SK-N-SH (cell line): ENCODE measurements at regions not wholly inside any gene's neighbourhood (a gene's known extent, or its start where the extent isn't known, plus 50 kb on each side); places are given as distances from the start of the nearest gene placed in this dataset.

Experiments used
- CTCF ChIA-PET: fragments of 300-600, 350-600 bp; formaldehyde crosslinking; extraction: SDS; loops from one replicate; lab custom pipeline; 2021; lab: Yijun Ruan, JAX
- POLR2A ChIA-PET: fragments of 350-600 bp; sonication (Branson Sonifier 250); formaldehyde crosslinking; extraction: SDS; loops from one replicate; lab custom pipeline; 2020; ENCODE audit warnings: antibody characterized with exemption, inconsistent platforms; lab: Yijun Ruan, JAX
- DNase-seq: peaks from one replicate; pipeline ENCODE4 v3.0.0; 2012
- H2AFZ ChIP-seq: fragments of 200-600 bp; sonication (generic); 2 replicates; pipeline ENCODE4 v1.8.1; 2016; ENCODE audit warnings: antibody characterized with exemption, mild to moderate bottlenecking, low read depth
- H3F3A ChIP-seq: fragments of 200-600 bp; sonication (generic); replicated peaks from 2 replicates; pipeline ENCODE3; 2016; ENCODE audit warnings: antibody characterized with exemption, mild to moderate bottlenecking; ENCODE audit not compliant: insufficient read depth
- H3K27ac ChIP-seq, 2 experiments: fragments of 200-500 bp in 1 of 2; fragments of 200-600 bp in 1 of 2; sonication (Bioruptor generic) in 1 of 2; sonication (generic), shearing (Covaris generic) in 1 of 2; 2 replicates each; pipeline versions ENCODE4 v1.5.1 to v1.6.1; 2014 to 2016; ENCODE audit warnings: low read depth in 2 of 2, inconsistent platforms in 1 of 2, low read length in 1 of 2, mild to moderate bottlenecking in 1 of 2, mixed read lengths in 1 of 2
- H3K27me3 ChIP-seq: fragments of 200-600 bp; sonication (generic), shearing (Covaris generic); 2 replicates; pipeline ENCODE4 v1.6.1; 2016; ENCODE audit warnings: mixed run types; ENCODE audit not compliant: insufficient read depth
- H3K36me3 ChIP-seq, 2 experiments: fragments of 200-500 bp in 1 of 2; fragments of 200-600 bp in 1 of 2; sonication (Bioruptor generic) in 1 of 2; sonication (generic) in 1 of 2; replicated peaks in 1 of 2; 2 replicates each; pipeline versions ENCODE3 to v1.5.1; 2014 to 2016; ENCODE audit warnings: low read length in 1 of 2, mild to moderate bottlenecking in 1 of 2; ENCODE audit not compliant: insufficient read depth in 2 of 2, control insufficient read depth in 1 of 2
- H3K4me1 ChIP-seq, 2 experiments: fragments of 200-500 bp in 1 of 2; fragments of 200-600 bp in 1 of 2; sonication (Bioruptor generic) in 1 of 2; sonication (generic), shearing (Covaris generic) in 1 of 2; 2 replicates each; pipeline versions ENCODE4 v1.5.1 to v1.6.1; 2014 to 2016; ENCODE audit warnings: low read depth in 1 of 2, low read length in 1 of 2, mixed run types in 1 of 2; ENCODE audit not compliant: insufficient read depth in 2 of 2, control insufficient read depth in 1 of 2
- H3K4me2 ChIP-seq: fragments of 200-600 bp; sonication (generic), shearing (Covaris generic); 2 replicates; pipeline ENCODE4 v1.6.1; 2017; ENCODE audit warnings: mixed run types
- H3K4me3 ChIP-seq, 2 experiments: fragments of 200-500 bp in 1 of 2; fragments of 200-600 bp in 1 of 2; sonication (Bioruptor generic) in 1 of 2; sonication (generic), shearing (Covaris generic) in 1 of 2; 2 replicates each; pipeline versions ENCODE4 v1.5.1 to v1.8.1; 2014 to 2016; ENCODE audit warnings: low read depth in 2 of 2, inconsistent platforms in 1 of 2, low read length in 1 of 2, mild to moderate bottlenecking in 1 of 2, mixed read lengths in 1 of 2, moderate library complexity in 1 of 2
- H3K79me2 ChIP-seq: fragments of 200-600 bp; sonication (generic); 2 replicates; pipeline ENCODE4 v1.8.1; 2017; ENCODE audit warnings: mild to moderate bottlenecking; ENCODE audit not compliant: insufficient read depth
- H3K9ac ChIP-seq: fragments of 200-600 bp; sonication (generic); 2 replicates; pipeline ENCODE4 v1.6.1; 2017; ENCODE audit warnings: mixed run types
- H3K9me2 ChIP-seq: fragments of 200-600 bp; sonication (generic); 2 replicates; pipeline ENCODE4 v1.6.1; 2017; ENCODE audit warnings: mixed run types
- H3K9me3 ChIP-seq: fragments of 200-600 bp; sonication (generic); 2 replicates; pipeline ENCODE4 v1.6.1; 2017; ENCODE audit warnings: mixed run types, mild to moderate bottlenecking, moderate library complexity
- H4K20me1 ChIP-seq: fragments of 200-600 bp; sonication (generic); 2 replicates; pipeline ENCODE4 v1.6.1; 2017; ENCODE audit warnings: mild to moderate bottlenecking, mixed run types; ENCODE audit not compliant: insufficient read depth
- CHD2 ChIP-seq: fragments of 150-350 bp; IDR thresholded peaks from 2 replicates; pipeline ENCODE4 v1.6.1; 2018; ENCODE audit warnings: low read length; ENCODE audit not compliant: partially characterized antibody
- ELF1 ChIP-seq: IDR thresholded peaks from 2 replicates; pipeline ENCODE4 v1.4.0; 2012
- EZH2phosphoT487 ChIP-seq: fragments of 200-600 bp; sonication (generic); IDR thresholded peaks from 2 replicates; pipeline ENCODE4 v1.6.1; 2017; ENCODE audit warnings: low read depth, mixed run types, mild to moderate bottlenecking, antibody characterized with exemption, moderate library complexity, borderline replicate concordance
- FOSL2 ChIP-seq: IDR thresholded peaks from 2 replicates; pipeline ENCODE4 v1.4.0; 2012; ENCODE audit warnings: low read depth, mild to moderate bottlenecking, moderate library complexity, borderline replicate concordance
- FOXM1 ChIP-seq: IDR thresholded peaks from 2 replicates; pipeline ENCODE4 v1.4.0; 2012; ENCODE audit warnings: low read depth, mild to moderate bottlenecking
- GABPA ChIP-seq: IDR thresholded peaks from 2 replicates; pipeline ENCODE4 v1.4.0; 2012; ENCODE audit warnings: low read depth, mild to moderate bottlenecking
- GATA2 ChIP-seq: sonication (generic); formaldehyde crosslinking; IDR thresholded peaks from 2 replicates; pipeline ENCODE4 v1.5.0; 2020; ENCODE audit warnings: mild to moderate bottlenecking, missing genetic modification reagents
- JUND ChIP-seq: IDR thresholded peaks from 2 replicates; pipeline ENCODE4 v1.4.0; 2012
- MEF2A ChIP-seq: IDR thresholded peaks from 2 replicates; pipeline ENCODE4 v1.4.0; 2012; ENCODE audit warnings: low read depth, borderline replicate concordance
- MXI1 ChIP-seq: IDR thresholded peaks from 2 replicates; pipeline ENCODE4 v1.6.1; 2012; ENCODE audit warnings: mild to moderate bottlenecking, low read depth, low read length, improper control_type of control experiment
- RCOR1 ChIP-seq: fragments of 150-350 bp; IDR thresholded peaks from 2 replicates; pipeline ENCODE4 v1.6.1; 2017; ENCODE audit warnings: antibody characterized with exemption, low read length
- RFX5 ChIP-seq: IDR thresholded peaks from 2 replicates; pipeline ENCODE4 v1.6.1; 2012; ENCODE audit warnings: mild to moderate bottlenecking, improper control_type of control experiment, low read length
- RXRA ChIP-seq: IDR thresholded peaks from 2 replicates; pipeline ENCODE4 v1.4.0; 2012; ENCODE audit warnings: low read depth, mild to moderate bottlenecking, borderline replicate concordance
- TCF12 ChIP-seq: IDR thresholded peaks from 2 replicates; pipeline ENCODE4 v1.4.0; 2012
- YY1 ChIP-seq: IDR thresholded peaks from 2 replicates; pipeline ENCODE4 v1.4.0; 2012; ENCODE audit warnings: low read depth, mild to moderate bottlenecking
- WGBS: methylation state at CpG from one replicate; pipeline ENCODE4 v1.1.6; 2017; ENCODE audit warnings: low lambda C conversion rate; 5-methylcytosine and 5-hydroxymethylcytosine counted together
- TF ChIP-seq, protein P1 (sequence below): IDR thresholded peaks from 2 replicates; pipeline ENCODE4 v1.6.1; 2012; ENCODE audit warnings: mild to moderate bottlenecking, low read depth, low read length, moderate library complexity
- TF ChIP-seq, protein P2 (sequence below): fragments of 150-350 bp; IDR thresholded peaks from 2 replicates; pipeline ENCODE4 v1.6.1; 2016; ENCODE audit warnings: mild to moderate bottlenecking, low read depth, low read length
- TF ChIP-seq, protein P3 (sequence below): IDR thresholded peaks from 2 replicates; pipeline ENCODE4 v1.4.0; 2012; ENCODE audit warnings: low read depth, borderline replicate concordance
- TF ChIP-seq, protein P4 (sequence below): IDR thresholded peaks from 2 replicates; pipeline ENCODE4; 2012

DNA sequence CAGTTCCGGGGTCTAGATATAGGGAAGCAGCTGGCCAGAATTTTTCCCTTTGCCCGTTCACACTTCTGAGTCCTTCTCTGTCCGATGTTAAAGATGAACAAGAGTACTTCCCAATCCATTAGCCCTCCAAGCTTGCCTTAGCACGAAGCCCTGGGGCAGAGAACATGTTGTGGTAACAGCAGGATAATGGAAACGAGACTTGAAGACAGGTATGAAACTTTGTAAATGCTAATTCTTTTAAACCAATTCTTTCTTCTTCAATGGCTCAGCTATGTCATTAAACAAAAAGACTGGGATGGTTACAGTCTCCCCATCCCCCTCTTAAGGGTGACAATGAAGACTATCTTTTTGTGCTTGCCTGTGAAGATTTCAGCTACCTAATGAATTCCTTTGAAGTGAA is 218.5 kb downstream of the PLA2G4A start:
- Histone ChIP-seq H3F3A (no peaks in the 10 kb centered on the region), H4K20me1 (no peaks in the 10 kb centered on the region), H3K36me3 (no peaks in the 10 kb centered on the region), H2AFZ (0 out of 2 replicates have a peak overlapping the region, but pooled peaks have one; percentile 40), H3K9me2 (no peaks in the 10 kb centered on the region), H3K9ac (no peak overlapping the region), H3K27me3 (no peaks in the 10 kb centered on the region), H3K9me3 (no peaks in the 10 kb centered on the region), H3K27ac (no peak overlapping the region), H3K4me1 (no peaks in the 10 kb centered on the region), H3K4me3 (no peak overlapping the region), H3K79me2 (no peaks in the 10 kb centered on the region), H3K4me2 (no peak overlapping the region)
- CTCF ChIA-PET: interaction anchor here (0.7 to 1.2 kb wide), 2 partner anchors 12 to 682 kb away, joined by 3 read pairs; no protein-coding TSS in a partner anchor
- 56% methylated on average over 5 of the region's 5 CpGs for WGBS
- POLR2A ChIA-PET: no interaction called here
- no peak for TF ChIP-seq GATA2 (CRISPR knock-in tag)
- TF ChIP-seq GABPA: no peak
- no peak for TF ChIP-seq JUND
- TF ChIP-seq, protein P1, sequence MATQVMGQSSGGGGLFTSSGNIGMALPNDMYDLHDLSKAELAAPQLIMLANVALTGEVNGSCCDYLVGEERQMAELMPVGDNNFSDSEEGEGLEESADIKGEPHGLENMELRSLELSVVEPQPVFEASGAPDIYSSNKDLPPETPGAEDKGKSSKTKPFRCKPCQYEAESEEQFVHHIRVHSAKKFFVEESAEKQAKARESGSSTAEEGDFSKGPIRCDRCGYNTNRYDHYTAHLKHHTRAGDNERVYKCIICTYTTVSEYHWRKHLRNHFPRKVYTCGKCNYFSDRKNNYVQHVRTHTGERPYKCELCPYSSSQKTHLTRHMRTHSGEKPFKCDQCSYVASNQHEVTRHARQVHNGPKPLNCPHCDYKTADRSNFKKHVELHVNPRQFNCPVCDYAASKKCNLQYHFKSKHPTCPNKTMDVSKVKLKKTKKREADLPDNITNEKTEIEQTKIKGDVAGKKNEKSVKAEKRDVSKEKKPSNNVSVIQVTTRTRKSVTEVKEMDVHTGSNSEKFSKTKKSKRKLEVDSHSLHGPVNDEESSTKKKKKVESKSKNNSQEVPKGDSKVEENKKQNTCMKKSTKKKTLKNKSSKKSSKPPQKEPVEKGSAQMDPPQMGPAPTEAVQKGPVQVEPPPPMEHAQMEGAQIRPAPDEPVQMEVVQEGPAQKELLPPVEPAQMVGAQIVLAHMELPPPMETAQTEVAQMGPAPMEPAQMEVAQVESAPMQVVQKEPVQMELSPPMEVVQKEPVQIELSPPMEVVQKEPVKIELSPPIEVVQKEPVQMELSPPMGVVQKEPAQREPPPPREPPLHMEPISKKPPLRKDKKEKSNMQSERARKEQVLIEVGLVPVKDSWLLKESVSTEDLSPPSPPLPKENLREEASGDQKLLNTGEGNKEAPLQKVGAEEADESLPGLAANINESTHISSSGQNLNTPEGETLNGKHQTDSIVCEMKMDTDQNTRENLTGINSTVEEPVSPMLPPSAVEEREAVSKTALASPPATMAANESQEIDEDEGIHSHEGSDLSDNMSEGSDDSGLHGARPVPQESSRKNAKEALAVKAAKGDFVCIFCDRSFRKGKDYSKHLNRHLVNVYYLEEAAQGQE: no peak
- TF ChIP-seq YY1: no peak
- TF ChIP-seq FOSL2: no peak
- no peak for TF ChIP-seq RXRA
- TF ChIP-seq EZH2phosphoT487: no peak
- TF ChIP-seq, protein P2, sequence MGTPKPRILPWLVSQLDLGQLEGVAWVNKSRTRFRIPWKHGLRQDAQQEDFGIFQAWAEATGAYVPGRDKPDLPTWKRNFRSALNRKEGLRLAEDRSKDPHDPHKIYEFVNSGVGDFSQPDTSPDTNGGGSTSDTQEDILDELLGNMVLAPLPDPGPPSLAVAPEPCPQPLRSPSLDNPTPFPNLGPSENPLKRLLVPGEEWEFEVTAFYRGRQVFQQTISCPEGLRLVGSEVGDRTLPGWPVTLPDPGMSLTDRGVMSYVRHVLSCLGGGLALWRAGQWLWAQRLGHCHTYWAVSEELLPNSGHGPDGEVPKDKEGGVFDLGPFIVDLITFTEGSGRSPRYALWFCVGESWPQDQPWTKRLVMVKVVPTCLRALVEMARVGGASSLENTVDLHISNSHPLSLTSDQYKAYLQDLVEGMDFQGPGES: no peak
- TF ChIP-seq, protein P3, sequence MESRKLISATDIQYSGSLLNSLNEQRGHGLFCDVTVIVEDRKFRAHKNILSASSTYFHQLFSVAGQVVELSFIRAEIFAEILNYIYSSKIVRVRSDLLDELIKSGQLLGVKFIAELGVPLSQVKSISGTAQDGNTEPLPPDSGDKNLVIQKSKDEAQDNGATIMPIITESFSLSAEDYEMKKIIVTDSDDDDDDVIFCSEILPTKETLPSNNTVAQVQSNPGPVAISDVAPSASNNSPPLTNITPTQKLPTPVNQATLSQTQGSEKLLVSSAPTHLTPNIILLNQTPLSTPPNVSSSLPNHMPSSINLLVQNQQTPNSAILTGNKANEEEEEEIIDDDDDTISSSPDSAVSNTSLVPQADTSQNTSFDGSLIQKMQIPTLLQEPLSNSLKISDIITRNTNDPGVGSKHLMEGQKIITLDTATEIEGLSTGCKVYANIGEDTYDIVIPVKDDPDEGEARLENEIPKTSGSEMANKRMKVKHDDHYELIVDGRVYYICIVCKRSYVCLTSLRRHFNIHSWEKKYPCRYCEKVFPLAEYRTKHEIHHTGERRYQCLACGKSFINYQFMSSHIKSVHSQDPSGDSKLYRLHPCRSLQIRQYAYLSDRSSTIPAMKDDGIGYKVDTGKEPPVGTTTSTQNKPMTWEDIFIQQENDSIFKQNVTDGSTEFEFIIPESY: no peak
- no peak for TF ChIP-seq RFX5
- no peak for TF ChIP-seq RCOR1
- TF ChIP-seq ELF1: no peak
- TF ChIP-seq MXI1: no peak
- no peak for TF ChIP-seq MEF2A
- TF ChIP-seq TCF12: no peak
- no peak for TF ChIP-seq FOXM1
- no peak for TF ChIP-seq CHD2
- TF ChIP-seq, protein P4, sequence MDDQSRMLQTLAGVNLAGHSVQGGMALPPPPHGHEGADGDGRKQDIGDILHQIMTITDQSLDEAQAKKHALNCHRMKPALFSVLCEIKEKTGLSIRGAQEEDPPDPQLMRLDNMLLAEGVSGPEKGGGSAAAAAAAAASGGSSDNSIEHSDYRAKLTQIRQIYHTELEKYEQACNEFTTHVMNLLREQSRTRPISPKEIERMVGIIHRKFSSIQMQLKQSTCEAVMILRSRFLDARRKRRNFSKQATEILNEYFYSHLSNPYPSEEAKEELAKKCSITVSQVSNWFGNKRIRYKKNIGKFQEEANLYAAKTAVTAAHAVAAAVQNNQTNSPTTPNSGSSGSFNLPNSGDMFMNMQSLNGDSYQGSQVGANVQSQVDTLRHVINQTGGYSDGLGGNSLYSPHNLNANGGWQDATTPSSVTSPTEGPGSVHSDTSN: no peak
- no peak for DNase-seq
